GM23338 (cell line): ENCODE measurements at regions not wholly inside any gene's neighbourhood (a gene's known extent, or its start where the extent isn't known, plus 50 kb on each side); places are given as distances from the start of the nearest gene placed in this dataset.

Experiments
- ATAC-seq: fragments of 200-7000 bp; cut with Tn5 transposase; 3 replicates; pipeline ENCODE4 v1.9.1; 2020
- DNase-seq: peaks from one replicate; pipeline ENCODE4 v3.0.0-alpha.2; 2015; ENCODE audit warnings: low spot score
- H2AFZ ChIP-seq: fragments of 200-600 bp; sonication (generic); 2 replicates; pipeline ENCODE4 v1.8.0; 2016; ENCODE audit warnings: antibody characterized with exemption, mild to moderate bottlenecking, moderate library complexity
- H3F3A ChIP-seq: fragments of 200-600 bp; sonication (generic); replicated peaks from 2 replicates; pipeline ENCODE4 v1.8.0; 2017; ENCODE audit warnings: antibody characterized with exemption, mixed run types, low read depth
- H3K27ac ChIP-seq: fragments of 200-600 bp; sonication (generic); 2 replicates; pipeline ENCODE4 v1.6.1; 2016; ENCODE audit warnings: low read depth
- H3K27me3 ChIP-seq: fragments of 200-600 bp; sonication (generic); 2 replicates; pipeline ENCODE4 v1.8.0; 2016; ENCODE audit warnings: mild to moderate bottlenecking, mixed run types, moderate library complexity; ENCODE audit not compliant: insufficient read depth
- H3K36me3 ChIP-seq: fragments of 200-600 bp; sonication (generic); 2 replicates; pipeline ENCODE4 v1.8.0; 2016; ENCODE audit warnings: mild to moderate bottlenecking; ENCODE audit not compliant: insufficient read depth
- H3K4me1 ChIP-seq: fragments of 200-600 bp; sonication (generic); 2 replicates; pipeline ENCODE4 v1.8.0; 2016; ENCODE audit warnings: mild to moderate bottlenecking, moderate library complexity; ENCODE audit not compliant: insufficient read depth
- H3K4me2 ChIP-seq: fragments of 200-600 bp; sonication (generic); 2 replicates; pipeline ENCODE4 v1.7.1; 2017; ENCODE audit warnings: mixed run types
- H3K4me3 ChIP-seq: fragments of 200-600 bp; sonication (generic); 2 replicates; pipeline ENCODE4 v1.6.1; 2016; ENCODE audit warnings: mixed run types
- H3K79me2 ChIP-seq: fragments of 200-600 bp; sonication (generic); replicated peaks from 2 replicates; pipeline ENCODE4 v1.8.0; 2017; ENCODE audit warnings: mild to moderate bottlenecking; ENCODE audit not compliant: insufficient read depth
- H3K9me2 ChIP-seq: fragments of 200-600 bp; sonication (generic); 2 replicates; pipeline ENCODE4 v1.8.0; 2017; ENCODE audit not compliant: insufficient read depth
- H4K20me1 ChIP-seq: fragments of 200-600 bp; sonication (generic); replicated peaks from 2 replicates; pipeline ENCODE4 v1.8.0; 2017; ENCODE audit warnings: mild to moderate bottlenecking; ENCODE audit not compliant: insufficient read depth
- H3K27ac Mint-ChIP-seq: 2 replicates; pipeline ENCODE4 v1.8.0; 2020; ENCODE audit warnings: inconsistent platforms, mild to moderate bottlenecking, moderate library complexity, mixed read lengths
- H3K27me3 Mint-ChIP-seq: 3 replicates; pipeline ENCODE4 v1.8.0; 2022; ENCODE audit warnings: low read depth, mild to moderate bottlenecking, moderate library complexity, mixed read lengths, inconsistent platforms; ENCODE audit not compliant: insufficient read depth, poor library complexity
- H3K36me3 Mint-ChIP-seq: 3 replicates; pipeline ENCODE4 v1.8.0; 2021; ENCODE audit warnings: low read depth, mild to moderate bottlenecking, inconsistent platforms, moderate library complexity, mixed read lengths
- H3K4me1 Mint-ChIP-seq: 3 replicates; pipeline ENCODE4 v1.8.0; 2020; ENCODE audit warnings: mild to moderate bottlenecking, inconsistent platforms, mixed read lengths
- H3K4me3 Mint-ChIP-seq: 3 replicates; pipeline ENCODE4 v1.8.0; 2021; ENCODE audit warnings: moderate library complexity, mild to moderate bottlenecking, inconsistent platforms, mixed read lengths
- H3K9me3 Mint-ChIP-seq: 3 replicates; pipeline ENCODE4 v1.8.0; 2020; ENCODE audit warnings: moderate library complexity, mild to moderate bottlenecking, inconsistent platforms, mixed read lengths
- ETS1 ChIP-seq: IDR thresholded peaks from 2 replicates; pipeline ENCODE4 v1.6.1; 2016; ENCODE audit warnings: antibody characterized with exemption
- EZH2 ChIP-seq: fragments of 200-600 bp; sonication (generic); IDR thresholded peaks from one replicate; pipeline ENCODE4 v1.8.0; 2017; ENCODE audit warnings: antibody characterized with exemption, mild to moderate bottlenecking, low read depth; ENCODE audit not compliant: unreplicated experiment
- EZH2phosphoT487 ChIP-seq: fragments of 200-600 bp; sonication (generic); IDR thresholded peaks from one replicate; pipeline ENCODE4 v1.8.1; 2018; ENCODE audit warnings: antibody characterized with exemption; ENCODE audit not compliant: unreplicated experiment
- POLR2AphosphoS5 ChIP-seq: IDR thresholded peaks from 2 replicates; pipeline ENCODE4 v1.6.1; 2016; ENCODE audit warnings: antibody characterized with exemption, low read depth
- REST ChIP-seq: IDR thresholded peaks from one replicate; pipeline ENCODE4 v1.6.1; 2018; ENCODE audit warnings: antibody characterized with exemption; ENCODE audit not compliant: unreplicated experiment
- STAT1 ChIP-seq: IDR thresholded peaks from one replicate; pipeline ENCODE4 v1.6.1; 2016; ENCODE audit warnings: antibody characterized with exemption; ENCODE audit not compliant: unreplicated experiment
- ZNF114 ChIP-seq: fragments of 250-450 bp; sonication (Bioruptor Pico); IDR thresholded peaks from 2 replicates; pipeline ENCODE4 v1.5.0; 2020; ENCODE audit warnings: mild to moderate bottlenecking, moderate library complexity
- ZNF331 ChIP-seq: fragments of 250-450 bp; sonication (Bioruptor Pico); IDR thresholded peaks from 2 replicates; pipeline ENCODE4 v1.5.0; 2020; ENCODE audit warnings: low read depth, mild to moderate bottlenecking, moderate library complexity
- ZNF462 ChIP-seq: fragments of 250-450 bp; sonication (Bioruptor Pico); IDR thresholded peaks from 2 replicates; pipeline ENCODE4 v1.5.0; 2020; ENCODE audit warnings: mild to moderate bottlenecking, moderate library complexity

- TF ChIP-seq ZNF462 (no peak), POLR2AphosphoS5 (no peak), EZH2phosphoT487 (no peak), ZNF114 (no peak), EZH2 (no peak), ETS1 (no peak), ZNF331 (CRISPR knock-in tag) (no peak)
These were observed 84.9 kb upstream of the KCNK2 start (continued) for GRCh38 chr1:214997685-214998084.

GRCh38 chr1:215001419-215002021 lies 81.0 kb upstream of the KCNK2 start:
- DNase-seq (no peak), ATAC-seq (no peak)
- Mint-ChIP-seq H3K27me3 (no peaks in the 10 kb centered on the region), H3K36me3 (no peaks in the 10 kb centered on the region), H3K27ac (peak overlapping the region; percentile 42; the same call in 1 of the 2 replicates), H3K9me3 (no peaks in the 10 kb centered on the region), H3K4me3 (no peak overlapping the region), H3K4me1 (no peaks in the 10 kb centered on the region)
- H3K4me3 ChIP-seq = no peak overlapping the region
- H3K4me2 ChIP-seq = no peak overlapping the region
- H3K36me3 ChIP-seq = no peaks in the 10 kb centered on the region
- no peaks in the 10 kb centered on the region for H3F3A ChIP-seq
- H2AFZ ChIP-seq = no peak overlapping the region
- H3K27ac ChIP-seq = no peak overlapping the region
- no peak for TF ChIP-seq ZNF331 (CRISPR knock-in tag)
- TF ChIP-seq STAT1 = no peak
- TF ChIP-seq REST = no peak
- no peaks in the 10 kb centered on the region for H3K4me1 ChIP-seq
- no peaks in the 10 kb centered on the region for H3K27me3 ChIP-seq
- H3K9me2 ChIP-seq = 0 out of 2 replicates have a peak, but pooled peaks cover 12% of the 10 kb centered on the region
- no peaks in the 10 kb centered on the region for H3K79me2 ChIP-seq
- H4K20me1 ChIP-seq = no peaks in the 10 kb centered on the region
